DND-41 (cell line): ENCODE measurements at regions not wholly inside any gene's neighbourhood (a gene's known extent, or its start where the extent isn't known, plus 50 kb on each side); places are given as distances from the start of the nearest gene placed in this dataset.

ENCODE experiments used
- CTCF ChIP-seq: IDR thresholded peaks from 2 replicates; pipeline ENCODE4 v1.5.1; 2012; ENCODE audit warnings: borderline replicate concordance, low read length, moderate library complexity, mild to moderate bottlenecking; ENCODE audit not compliant: poor library complexity, severe bottlenecking; ENCODE audit errors: extremely low read depth
- EZH2 ChIP-seq: IDR thresholded peaks from 3 replicates; pipeline ENCODE4 v1.6.1; 2012; ENCODE audit warnings: borderline replicate concordance, low read depth, mild to moderate bottlenecking, moderate library complexity, low read length, inconsistent platforms; ENCODE audit not compliant: severe bottlenecking

- TF ChIP-seq EZH2 (no peak), CTCF (no peak)
Measured at GRCh38 chr6:155867682-155868081, 412.0 kb upstream of the NOX3 start.
